Fibroblast of lung (primary cell): ENCODE measurements at regions not wholly inside any gene's neighbourhood (a gene's known extent, or its start where the extent isn't known, plus 50 kb on each side); places are given as distances from the start of the nearest gene placed in this dataset.
A peak's percentile ranks its signal among the peaks of the same experiment; 100 is the strongest.

Experiments used
- DNase-seq, 2 donors: peaks; one replicate each; pipeline versions ENCODE4 v3.0.0 to v3.0.0-alpha.2; 2010; ENCODE audit warnings: low read depth in 2 of 2
- H2AFZ ChIP-seq: 2 replicates; pipeline ENCODE4 v1.5.1; 2012; ENCODE audit warnings: low read length, control low read depth, inconsistent platforms
- H3K27ac ChIP-seq: 2 replicates; pipeline ENCODE4 v1.5.1; 2011; ENCODE audit warnings: low read length, control low read depth; ENCODE audit not compliant: insufficient read depth
- H3K27me3 ChIP-seq: 2 replicates; pipeline ENCODE4 v1.5.1; 2011; ENCODE audit warnings: mild to moderate bottlenecking, low read length; ENCODE audit not compliant: control insufficient read depth, insufficient read depth
- H3K36me3 ChIP-seq: 2 replicates; pipeline ENCODE4 v1.5.1; 2011; ENCODE audit warnings: low read length; ENCODE audit not compliant: control insufficient read depth, insufficient read depth
- H3K4me1 ChIP-seq: 2 replicates; pipeline ENCODE4 v1.5.1; 2011; ENCODE audit warnings: low read length; ENCODE audit not compliant: control insufficient read depth, insufficient read depth; ENCODE audit errors: extremely low read depth
- H3K4me2 ChIP-seq: 2 replicates; pipeline ENCODE4 v1.5.1; 2011; ENCODE audit warnings: low read length, control low read depth; ENCODE audit not compliant: insufficient read depth; ENCODE audit errors: extremely low read depth
- H3K4me3 ChIP-seq, 4 experiments: fragments of 200-600 bp in 1 of 4; sonication (generic) in 1 of 4; replicated peaks in 1 of 4; 2 replicates each; pipeline ENCODE4 v1.5.1; 2011 to 2016; ENCODE audit warnings: low read length in 4 of 4, low read depth in 3 of 4, mild to moderate bottlenecking in 3 of 4, control low read depth in 2 of 4, inconsistent platforms in 1 of 4, mixed read lengths in 1 of 4; ENCODE audit not compliant: insufficient read depth in 1 of 4; ENCODE audit errors: control extremely low read depth in 1 of 4
- H3K79me2 ChIP-seq: 2 replicates; pipeline ENCODE4 v1.5.1; 2012; ENCODE audit warnings: mild to moderate bottlenecking, low read length, inconsistent platforms; ENCODE audit not compliant: control insufficient read depth, insufficient read depth
- H3K9ac ChIP-seq: 2 replicates; pipeline ENCODE4 v1.5.1; 2011; ENCODE audit warnings: mild to moderate bottlenecking, low read length, control low read depth; ENCODE audit not compliant: insufficient read depth
- H3K9me3 ChIP-seq: 2 replicates; pipeline ENCODE4 v1.5.1; 2012; ENCODE audit warnings: low read depth, low read length; ENCODE audit not compliant: control insufficient read depth, insufficient read depth
- H4K20me1 ChIP-seq: 2 replicates; pipeline ENCODE4 v1.5.1; 2011; ENCODE audit warnings: low read length; ENCODE audit not compliant: control insufficient read depth, insufficient read depth; ENCODE audit errors: extremely low read depth
- CTCF ChIP-seq, 2 donors: IDR thresholded peaks in 1 of 2; conservative IDR thresholded peaks in 1 of 2; 1 replicate in 1 of 2; 2 replicates in 1 of 2; pipeline ENCODE4 v1.5.1; 2011 to 2012; ENCODE audit warnings: low read length in 2 of 2, control low read depth in 1 of 2, inconsistent platforms in 1 of 2, low read depth in 1 of 2, mild to moderate bottlenecking in 1 of 2
- EZH2 ChIP-seq: IDR thresholded peaks from 2 replicates; pipeline ENCODE4 v1.5.1; 2012; ENCODE audit warnings: low read length, control low read depth, mild to moderate bottlenecking; ENCODE audit errors: missing control alignments

- Histone ChIP-seq H3K27ac (peak overlapping the region; percentile 96), H3K36me3 (no peaks in the 10 kb centered on the region), H3K9me3 (no peaks in the 10 kb centered on the region), H3K79me2 (peaks cover 6% of the 10 kb centered on the region), H3K4me2 (peak overlapping the region; percentile 8), H3K4me1 (peaks cover 37% of the 10 kb centered on the region), H4K20me1 (no peaks in the 10 kb centered on the region), H2AFZ (no peak overlapping the region), H3K4me3 (no peak overlapping the region), H3K9ac (no peak overlapping the region), H3K27me3 (no peaks in the 10 kb centered on the region)
- peak; percentile 35 to 61 for DNase-seq
- TF ChIP-seq EZH2 (no peak), CTCF (conservative IDR thresholded peaks at IDR 0.05 in 1 of 2, IDR thresholded peaks at IDR 0.05 in 1 of 2; ENCODE audit: low read depth in 1 of 2, low read length in 2 of 2) (no peak)
These were observed 126.9 kb downstream of the PALM2AKAP2 start for GRCh38 chr9:109906766-109907382.

- H3K4me1 ChIP-seq = peaks cover 39% of the 10 kb centered on the region
- TF ChIP-seq EZH2 (no peak), CTCF (conservative IDR thresholded peaks at IDR 0.05 in 1 of 2, IDR thresholded peaks at IDR 0.05 in 1 of 2; ENCODE audit: low read depth in 1 of 2, low read length in 2 of 2) (no peak)
- no peak overlapping the region for H3K9ac ChIP-seq
- no peaks in the 10 kb centered on the region for H3K9me3 ChIP-seq
- H3K27me3 ChIP-seq = no peaks in the 10 kb centered on the region
- no peak overlapping the region for H2AFZ ChIP-seq
- H3K36me3 ChIP-seq = no peaks in the 10 kb centered on the region
- peaks cover 6% of the 10 kb centered on the region for H3K79me2 ChIP-seq
- peak overlapping the region; percentile 96 for H3K27ac ChIP-seq
- no peaks in the 10 kb centered on the region for H4K20me1 ChIP-seq
- no peak overlapping the region for H3K4me2 ChIP-seq
- H3K4me3 ChIP-seq = no peak overlapping the region
- peak in 1 of 2 donors; percentile 18 for DNase-seq
These were observed 127.4 kb downstream of the PALM2AKAP2 start for GRCh38 chr9:109907400-109907799.

- peaks cover 6% of the 10 kb centered on the region for H3K79me2 ChIP-seq
- H3K36me3 ChIP-seq = no peaks in the 10 kb centered on the region
- H2AFZ ChIP-seq = no peak overlapping the region
- H3K4me3 ChIP-seq = no peak overlapping the region
- H3K27ac ChIP-seq = peak overlapping the region; percentile 96
- no peaks in the 10 kb centered on the region for H3K9me3 ChIP-seq
- H3K4me1 ChIP-seq = peaks cover 41% of the 10 kb centered on the region
- no peaks in the 10 kb centered on the region for H4K20me1 ChIP-seq
- no peak overlapping the region for H3K9ac ChIP-seq
- TF ChIP-seq EZH2 = no peak
- TF ChIP-seq CTCF (conservative IDR thresholded peaks at IDR 0.05 in 1 of 2, IDR thresholded peaks at IDR 0.05 in 1 of 2; ENCODE audit: low read depth in 1 of 2, low read length in 2 of 2) = no peak
- no peak for DNase-seq
- no peaks in the 10 kb centered on the region for H3K27me3 ChIP-seq
- no peak overlapping the region for H3K4me2 ChIP-seq
These were observed 127.9 kb downstream of the PALM2AKAP2 start for GRCh38 chr9:109907810-109908458.
